Thyroid gland (tissue), 4 donors: ENCODE measurements at regions not wholly inside any gene's neighbourhood (a gene's known extent, or its start where the extent isn't known, plus 50 kb on each side); places are given as distances from the start of the nearest gene placed in this dataset.

ENCODE experiments used
- POLR2A ChIP-seq, 2 donors: fragments of 450-650 bp; IDR thresholded peaks; one replicate each; pipeline ENCODE4 v1.6.1; 2017; ENCODE audit warnings: antibody characterized with exemption in 2 of 2, mild to moderate bottlenecking in 2 of 2, moderate library complexity in 1 of 2
- TF ChIP-seq, protein P1 (sequence below), 6 experiments: fragments of 200-600 bp in 3 of 6; fragments of 450-650 bp in 3 of 6; sonication (generic) in 3 of 6; IDR thresholded peaks; one replicate each; pipeline ENCODE4 v1.5.1; 2016 to 2019; ENCODE audit warnings: antibody characterized with exemption in 6 of 6, mild to moderate bottlenecking in 2 of 6, inconsistent platforms in 1 of 6, moderate library complexity in 1 of 6

DNA sequence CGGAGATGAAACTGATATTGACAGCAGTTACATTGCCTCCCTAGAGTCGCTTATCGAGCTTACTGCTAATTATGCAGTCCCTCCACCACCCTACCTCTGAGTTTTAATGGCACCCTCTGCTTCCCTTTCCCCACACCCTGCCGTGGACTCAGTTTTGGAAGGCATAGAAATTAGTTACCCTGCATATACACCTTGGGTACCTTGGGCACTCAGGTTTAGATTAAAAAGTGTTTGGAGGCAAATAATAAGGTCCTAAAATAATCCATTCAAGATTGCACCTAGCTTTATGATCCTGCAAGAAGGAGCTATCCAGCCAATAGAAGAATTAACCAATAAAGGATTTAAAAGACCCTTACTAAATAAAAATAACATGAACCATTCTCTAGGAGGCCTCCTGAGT is 117.8 kb upstream of the AGBL1 start:
- TF ChIP-seq, protein P1, sequence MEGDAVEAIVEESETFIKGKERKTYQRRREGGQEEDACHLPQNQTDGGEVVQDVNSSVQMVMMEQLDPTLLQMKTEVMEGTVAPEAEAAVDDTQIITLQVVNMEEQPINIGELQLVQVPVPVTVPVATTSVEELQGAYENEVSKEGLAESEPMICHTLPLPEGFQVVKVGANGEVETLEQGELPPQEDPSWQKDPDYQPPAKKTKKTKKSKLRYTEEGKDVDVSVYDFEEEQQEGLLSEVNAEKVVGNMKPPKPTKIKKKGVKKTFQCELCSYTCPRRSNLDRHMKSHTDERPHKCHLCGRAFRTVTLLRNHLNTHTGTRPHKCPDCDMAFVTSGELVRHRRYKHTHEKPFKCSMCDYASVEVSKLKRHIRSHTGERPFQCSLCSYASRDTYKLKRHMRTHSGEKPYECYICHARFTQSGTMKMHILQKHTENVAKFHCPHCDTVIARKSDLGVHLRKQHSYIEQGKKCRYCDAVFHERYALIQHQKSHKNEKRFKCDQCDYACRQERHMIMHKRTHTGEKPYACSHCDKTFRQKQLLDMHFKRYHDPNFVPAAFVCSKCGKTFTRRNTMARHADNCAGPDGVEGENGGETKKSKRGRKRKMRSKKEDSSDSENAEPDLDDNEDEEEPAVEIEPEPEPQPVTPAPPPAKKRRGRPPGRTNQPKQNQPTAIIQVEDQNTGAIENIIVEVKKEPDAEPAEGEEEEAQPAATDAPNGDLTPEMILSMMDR (IDR thresholded peaks at IDR 0.05), result no peak
- no peak for TF ChIP-seq POLR2A (IDR thresholded peaks at IDR 0.05)
